Suprapubic skin (tissue), 3 donors: ENCODE measurements at regions not wholly inside any gene's neighbourhood (a gene's known extent, or its start where the extent isn't known, plus 50 kb on each side); places are given as distances from the start of the nearest gene placed in this dataset.

Experiments used
- CTCF ChIP-seq, 2 donors: fragments of 200-600 bp in 1 of 2; fragments of 450-650 bp in 1 of 2; sonication (generic) in 1 of 2; IDR thresholded peaks; one replicate each; pipeline ENCODE4 v1.5.1; 2016 to 2019; ENCODE audit warnings: antibody characterized with exemption in 2 of 2, mild to moderate bottlenecking in 1 of 2, moderate library complexity in 1 of 2
- EP300 ChIP-seq: sonication (generic); formaldehyde crosslinking; IDR thresholded peaks from one replicate; pipeline ENCODE4 v1.6.1; 2017; ENCODE audit warnings: antibody characterized with exemption
- POLR2A ChIP-seq, 2 donors: fragments of 450-650 bp; IDR thresholded peaks; one replicate each; pipeline ENCODE4 v1.6.1; 2017; ENCODE audit warnings: antibody characterized with exemption in 2 of 2, mild to moderate bottlenecking in 2 of 2, moderate library complexity in 2 of 2

DNA sequence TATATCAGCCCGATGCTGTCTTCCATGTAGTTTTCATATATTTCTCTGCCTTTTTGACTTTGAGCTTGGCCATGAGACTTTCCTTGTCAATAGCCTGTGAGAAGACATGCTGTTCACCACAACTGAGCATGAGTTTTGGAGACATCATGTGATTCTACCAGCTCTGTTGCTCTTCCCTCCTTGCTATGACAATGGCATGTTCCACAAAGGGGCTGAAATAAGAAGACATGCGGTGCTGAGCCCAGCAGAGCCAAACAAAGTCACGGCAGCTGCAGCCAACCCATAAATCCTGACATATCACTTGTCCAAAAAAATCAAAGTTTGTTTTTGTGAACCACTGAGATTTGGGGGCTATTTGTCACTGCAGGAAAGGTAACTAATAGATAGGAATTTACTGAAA, 343.4 kb upstream of the KITLG start:
- no peak for TF ChIP-seq CTCF (IDR thresholded peaks at IDR 0.05)
- no peak for TF ChIP-seq POLR2A (IDR thresholded peaks at IDR 0.05)
- no peak for TF ChIP-seq EP300
